ENCODE measurements at regions not wholly inside any gene's neighbourhood (a gene's known extent, or its start where the extent isn't known, plus 50 kb on each side); places are given as distances from the start of the nearest gene placed in this dataset.

DNA sequence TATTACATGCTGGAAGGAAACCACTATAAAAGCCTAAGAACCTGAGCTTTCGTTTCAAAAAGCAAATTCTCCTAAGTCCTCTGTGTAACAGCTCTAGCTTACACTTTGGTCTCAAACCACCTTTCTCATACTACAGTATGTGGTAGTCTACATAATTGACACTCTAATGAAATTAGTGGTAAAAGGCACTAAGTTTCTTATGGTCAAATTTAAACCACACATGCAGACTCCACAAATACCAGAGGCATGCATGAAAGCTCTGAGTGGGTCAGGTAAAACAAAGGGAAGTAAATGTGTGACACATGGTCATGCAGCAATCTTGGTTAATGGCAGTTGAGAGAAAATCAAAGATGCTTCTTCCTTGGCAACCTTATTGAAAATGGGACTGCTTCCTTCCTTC is 187.8 kb downstream of the CCNG2 start:
- TF ChIP-seq, protein P1, sequence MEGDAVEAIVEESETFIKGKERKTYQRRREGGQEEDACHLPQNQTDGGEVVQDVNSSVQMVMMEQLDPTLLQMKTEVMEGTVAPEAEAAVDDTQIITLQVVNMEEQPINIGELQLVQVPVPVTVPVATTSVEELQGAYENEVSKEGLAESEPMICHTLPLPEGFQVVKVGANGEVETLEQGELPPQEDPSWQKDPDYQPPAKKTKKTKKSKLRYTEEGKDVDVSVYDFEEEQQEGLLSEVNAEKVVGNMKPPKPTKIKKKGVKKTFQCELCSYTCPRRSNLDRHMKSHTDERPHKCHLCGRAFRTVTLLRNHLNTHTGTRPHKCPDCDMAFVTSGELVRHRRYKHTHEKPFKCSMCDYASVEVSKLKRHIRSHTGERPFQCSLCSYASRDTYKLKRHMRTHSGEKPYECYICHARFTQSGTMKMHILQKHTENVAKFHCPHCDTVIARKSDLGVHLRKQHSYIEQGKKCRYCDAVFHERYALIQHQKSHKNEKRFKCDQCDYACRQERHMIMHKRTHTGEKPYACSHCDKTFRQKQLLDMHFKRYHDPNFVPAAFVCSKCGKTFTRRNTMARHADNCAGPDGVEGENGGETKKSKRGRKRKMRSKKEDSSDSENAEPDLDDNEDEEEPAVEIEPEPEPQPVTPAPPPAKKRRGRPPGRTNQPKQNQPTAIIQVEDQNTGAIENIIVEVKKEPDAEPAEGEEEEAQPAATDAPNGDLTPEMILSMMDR (IDR thresholded peaks at IDR 0.05; ENCODE audit: extremely low read depth in 1 of 2, insufficient read depth in 1 of 2, low read depth in 1 of 2, low read length in 2 of 2), result no peak
- TF ChIP-seq POLR2A (IDR thresholded peaks at IDR 0.05; ENCODE audit: low read depth, low read length) (no peak), POLR2AphosphoS5 (IDR thresholded peaks at IDR 0.05; ENCODE audit: insufficient read depth, low read depth, low read length) (no peak), EZH2 (IDR thresholded peaks at IDR 0.05; ENCODE audit: borderline replicate concordance, low read depth, low read length, severe bottlenecking) (no peak)
- TF ChIP-seq, protein P2, sequence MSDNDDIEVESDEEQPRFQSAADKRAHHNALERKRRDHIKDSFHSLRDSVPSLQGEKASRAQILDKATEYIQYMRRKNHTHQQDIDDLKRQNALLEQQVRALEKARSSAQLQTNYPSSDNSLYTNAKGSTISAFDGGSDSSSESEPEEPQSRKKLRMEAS (IDR thresholded peaks at IDR 0.05; ENCODE audit: insufficient read depth, insufficient read length), result no peak

All from endothelial cell of umbilical vein (primary cell).